H54 (cell line): ENCODE measurements at regions not wholly inside any gene's neighbourhood (a gene's known extent, or its start where the extent isn't known, plus 50 kb on each side); places are given as distances from the start of the nearest gene placed in this dataset.
"Not testable (repeated sequence)": the region's sequence is repeated elsewhere in the genome, so short reads cannot be mapped to it uniquely, and the experiment has no call there.

Experiments
- DNase-seq: peaks from one replicate; pipeline ENCODE4 v3.0.0; 2011; ENCODE audit warnings: low spot score, mixed read lengths; ENCODE audit not compliant: insufficient read length
- FAIRE-seq: peaks from 3 replicates; lab custom pipeline; 2011; peaks lifted over from hg19 to GRCh38; lab: Jason Lieb, UNC
- POLR2A ChIP-seq: IDR thresholded peaks from 2 replicates; pipeline ENCODE4 v1.6.1; 2011; ENCODE audit warnings: low read depth, mild to moderate bottlenecking, low read length

- FAIRE-seq (no peak), DNase-seq (no peak)
- TF ChIP-seq POLR2A, result no peak
These were observed 57.9 kb downstream of the GPR101 start for GRCh38 chrX:136975684-136976470.

GRCh38 chrX:136967966-136968365 lies 65.8 kb downstream of the GPR101 start:
- FAIRE-seq (no peak), DNase-seq (no peak)
- TF ChIP-seq POLR2A, result no peak

- TF ChIP-seq POLR2A, result no peak
- no peak for FAIRE-seq
- DNase-seq, result no peak
These were observed 69.8 kb downstream of the GPR101 start for GRCh38 chrX:136963973-136964372.

- no peak for TF ChIP-seq POLR2A
- no peak for DNase-seq
- peak; percentile 41 for FAIRE-seq
These were observed 72.1 kb downstream of the GPR101 start for GRCh38 chrX:136961594-136962135.

- DNase-seq (no peak), FAIRE-seq (no peak)
- no peak for TF ChIP-seq POLR2A
These were observed 74.4 kb upstream of the RBMX start for GRCh38 chrX:136954930-136955329.

GRCh38 chrX:136953867-136954787 lies 73.6 kb upstream of the RBMX start:
- FAIRE-seq (peak; percentile 41), DNase-seq (peak; percentile 23)
- no peak for TF ChIP-seq POLR2A

GRCh38 chrX:136950211-136950610 lies 69.7 kb upstream of the RBMX start:
- DNase-seq (no peak), FAIRE-seq (no peak)
- TF ChIP-seq POLR2A, result no peak

- FAIRE-seq (no peak), DNase-seq (no peak)
- TF ChIP-seq POLR2A, result no peak
These were observed 61.1 kb upstream of the RBMX start for GRCh38 chrX:136941396-136942337.

GRCh38 chrX:136936183-136936549 lies 55.6 kb upstream of the RBMX start:
- no peak for DNase-seq
- FAIRE-seq, result no peak
- TF ChIP-seq POLR2A, result no peak

- not testable (repeated sequence) for DNase-seq, FAIRE-seq
These were observed 55.1 kb upstream of the RBMX start for GRCh38 chrX:136935533-136936182.

- FAIRE-seq, result not testable (repeated sequence)
These were observed 54.1 kb upstream of the RBMX start for GRCh38 chrX:136934652-136935051.

GRCh38 chrX:136933611-136934145 lies 53.2 kb upstream of the RBMX start:
- FAIRE-seq (no peak), DNase-seq (no peak)
- TF ChIP-seq POLR2A, result no peak

More at GRCh38 chrX:136934652-136935051, 54.1 kb upstream of the RBMX start:
- DNase-seq, result not testable (repeated sequence)
